B cell (primary cell): ENCODE measurements at regions not wholly inside any gene's neighbourhood (a gene's known extent, or its start where the extent isn't known, plus 50 kb on each side); places are given as distances from the start of the nearest gene placed in this dataset.

Experiments
- CTCF ChIP-seq: fragments of 200-600 bp; IDR thresholded peaks from one replicate; pipeline ENCODE4 v1.8.0; 2022; ENCODE audit warnings: antibody characterized with exemption, mild to moderate bottlenecking
- EZH2 ChIP-seq: IDR thresholded peaks from 2 replicates; pipeline ENCODE4 v1.6.1; 2012; ENCODE audit warnings: borderline replicate concordance, low read depth, mild to moderate bottlenecking, moderate library complexity, low read length; ENCODE audit not compliant: insufficient read depth, poor library complexity, severe bottlenecking

- TF ChIP-seq CTCF: no peak
- no peak for TF ChIP-seq EZH2
These were observed 75.3 kb upstream of the RPH3AL start for GRCh38 chr17:427891-428290.
